Immature natural killer cell (primary cell): ENCODE measurements at regions not wholly inside any gene's neighbourhood (a gene's known extent, or its start where the extent isn't known, plus 50 kb on each side); places are given as distances from the start of the nearest gene placed in this dataset.
A peak's percentile ranks its signal among the peaks of the same experiment; 100 is the strongest.

Experiments
- DNase-seq, 3 donors: peaks; one replicate each; pipeline ENCODE4 v3.0.0; 2022; ENCODE audit warnings: mixed read lengths in 1 of 3
- H3K27ac Mint-ChIP-seq, 6 donors: one replicate each; pipeline ENCODE4 v1.8.0; 2020; ENCODE audit warnings: mixed read lengths in 6 of 6, mild to moderate bottlenecking in 5 of 6, inconsistent platforms in 4 of 6, moderate library complexity in 3 of 6
- H3K27me3 Mint-ChIP-seq, 3 donors: one replicate each; pipeline ENCODE4 v1.8.0; 2020 to 2021; ENCODE audit warnings: low read depth in 3 of 3, mild to moderate bottlenecking in 3 of 3, mixed read lengths in 3 of 3, moderate library complexity in 3 of 3, inconsistent platforms in 1 of 3
- H3K36me3 Mint-ChIP-seq, 3 donors: one replicate each; pipeline ENCODE4 v1.8.0; 2020; ENCODE audit warnings: mixed read lengths in 3 of 3, inconsistent platforms in 2 of 3, mild to moderate bottlenecking in 2 of 3
- H3K4me1 Mint-ChIP-seq, 2 donors: one replicate each; pipeline ENCODE4 v1.8.0; 2020; ENCODE audit warnings: inconsistent platforms in 2 of 2, mild to moderate bottlenecking in 2 of 2, mixed read lengths in 2 of 2, moderate library complexity in 1 of 2
- H3K4me3 Mint-ChIP-seq, 5 donors: one replicate each; pipeline ENCODE4 v1.8.0; 2020; ENCODE audit warnings: mild to moderate bottlenecking in 5 of 5, mixed read lengths in 5 of 5, inconsistent platforms in 3 of 5, moderate library complexity in 3 of 5
- H3K9me3 Mint-ChIP-seq, 6 donors: one replicate each; pipeline ENCODE4 v1.8.0; 2020; ENCODE audit warnings: mild to moderate bottlenecking in 6 of 6, mixed read lengths in 6 of 6, inconsistent platforms in 4 of 6, moderate library complexity in 3 of 6

- no peak for DNase-seq
- no peaks in the 10 kb centered on the region for H3K4me1 Mint-ChIP-seq
- peaks cover 0 to 8% (median 3%) of the 10 kb centered on the region in 3 donors for H3K27me3 Mint-ChIP-seq
- H3K9me3 Mint-ChIP-seq, result no peaks in the 10 kb centered on the region
- no peak overlapping the region for H3K27ac Mint-ChIP-seq
- H3K4me3 Mint-ChIP-seq, result no peak overlapping the region
- H3K36me3 Mint-ChIP-seq, result no peaks in the 10 kb centered on the region
These were observed 91.7 kb downstream of the PPP1R2C start for GRCh38 chrX:42686296-42686695.

- H3K27me3 Mint-ChIP-seq, result peaks cover 2 to 7% (median 3%) of the 10 kb centered on the region in 3 donors
- H3K27ac Mint-ChIP-seq, result no peak overlapping the region
- DNase-seq, result no peak
- no peaks in the 10 kb centered on the region for H3K4me1 Mint-ChIP-seq
- no peaks in the 10 kb centered on the region for H3K9me3 Mint-ChIP-seq
- no peak overlapping the region for H3K4me3 Mint-ChIP-seq
- no peaks in the 10 kb centered on the region for H3K36me3 Mint-ChIP-seq
These were observed 93.9 kb downstream of the PPP1R2C start for GRCh38 chrX:42684065-42684464.

GRCh38 chrX:42680666-42681065 lies 97.3 kb downstream of the PPP1R2C start:
- Mint-ChIP-seq H3K27ac (no peak overlapping the region), H3K4me1 (no peaks in the 10 kb centered on the region), H3K36me3 (no peaks in the 10 kb centered on the region), H3K9me3 (no peaks in the 10 kb centered on the region), H3K27me3 (peaks cover 3 to 4% (median 4%) of the 10 kb centered on the region in 3 donors), H3K4me3 (no peak overlapping the region)
- DNase-seq, result no peak

GRCh38 chrX:42678133-42678532 lies 99.8 kb downstream of the PPP1R2C start:
- Mint-ChIP-seq H3K36me3 (no peaks in the 10 kb centered on the region), H3K4me3 (no peak overlapping the region), H3K9me3 (no peaks in the 10 kb centered on the region), H3K27me3 (peaks cover 0 to 4% (median 3%) of the 10 kb centered on the region in 3 donors), H3K27ac (no peak overlapping the region), H3K4me1 (no peaks in the 10 kb centered on the region)
- DNase-seq, result no peak

GRCh38 chrX:42673301-42673810 lies 104.6 kb downstream of the PPP1R2C start:
- no peak for DNase-seq
- no peaks in the 10 kb centered on the region for H3K36me3 Mint-ChIP-seq
- H3K4me1 Mint-ChIP-seq, result no peaks in the 10 kb centered on the region
- no peak overlapping the region for H3K4me3 Mint-ChIP-seq
- H3K9me3 Mint-ChIP-seq, result no peaks in the 10 kb centered on the region
- H3K27me3 Mint-ChIP-seq, result peaks cover 0 to 6% (median 0%) of the 10 kb centered on the region in 3 donors
- H3K27ac Mint-ChIP-seq, result no peak overlapping the region

- Mint-ChIP-seq H3K27ac (no peak overlapping the region), H3K4me1 (no peaks in the 10 kb centered on the region)
These were observed 113.3 kb downstream of the PPP1R2C start for GRCh38 chrX:42664680-42665079.

GRCh38 chrX:42628471-42628870 lies 149.5 kb downstream of the PPP1R2C start:
- Mint-ChIP-seq H3K4me1 (no peaks in the 10 kb centered on the region), H3K4me3 (no peak overlapping the region)

More at GRCh38 chrX:42664680-42665079, 113.3 kb downstream of the PPP1R2C start:
- Mint-ChIP-seq H3K9me3 (no peaks in the 10 kb centered on the region), H3K36me3 (no peaks in the 10 kb centered on the region), H3K4me3 (no peak overlapping the region), H3K27me3 (no peaks in the 10 kb centered on the region)
- DNase-seq, result no peak

GRCh38 chrX:42627891-42628290 lies 150.1 kb downstream of the PPP1R2C start:
- no peaks in the 10 kb centered on the region for H3K4me1 Mint-ChIP-seq
- no peaks in the 10 kb centered on the region for H3K36me3 Mint-ChIP-seq
- H3K4me3 Mint-ChIP-seq, result no peak overlapping the region
- H3K27me3 Mint-ChIP-seq, result peaks cover 0 to 11% (median 3%) of the 10 kb centered on the region in 3 donors
- no peak for DNase-seq
- H3K9me3 Mint-ChIP-seq, result no peaks in the 10 kb centered on the region
- no peak overlapping the region for H3K27ac Mint-ChIP-seq

More at GRCh38 chrX:42628471-42628870, 149.5 kb downstream of the PPP1R2C start:
- Mint-ChIP-seq H3K27ac (no peak overlapping the region), H3K9me3 (no peaks in the 10 kb centered on the region), H3K27me3 (peaks cover 0 to 9% (median 3%) of the 10 kb centered on the region in 3 donors), H3K36me3 (no peaks in the 10 kb centered on the region)
- no peak for DNase-seq

- no peak overlapping the region for H3K4me3 Mint-ChIP-seq
- H3K36me3 Mint-ChIP-seq, result no peaks in the 10 kb centered on the region
- no peak overlapping the region for H3K27ac Mint-ChIP-seq
- DNase-seq, result no peak
- peaks cover 2% of the 10 kb centered on the region in 2 donors for H3K4me1 Mint-ChIP-seq
- no peaks in the 10 kb centered on the region for H3K9me3 Mint-ChIP-seq
- H3K27me3 Mint-ChIP-seq, result peaks cover 0 to 6% (median 0%) of the 10 kb centered on the region in 3 donors
These were observed 153.4 kb downstream of the PPP1R2C start for GRCh38 chrX:42624524-42624923.

- Mint-ChIP-seq H3K4me1 (peaks cover 9 to 21% of the 10 kb centered on the region in 2 donors), H3K4me3 (no peak overlapping the region), H3K36me3 (no peaks in the 10 kb centered on the region), H3K27me3 (peaks cover 0 to 15% (median 3%) of the 10 kb centered on the region in 3 donors), H3K27ac (no peak overlapping the region), H3K9me3 (no peaks in the 10 kb centered on the region)
- DNase-seq, result peak in 2 of 3 donors; percentile 3 to 12
These were observed 158.9 kb downstream of the PPP1R2C start for GRCh38 chrX:42619068-42619467.

GRCh38 chrX:42616981-42617380 lies 161.0 kb downstream of the PPP1R2C start:
- H3K4me1 Mint-ChIP-seq, result peaks cover 9 to 21% of the 10 kb centered on the region in 2 donors
- no peaks in the 10 kb centered on the region for H3K36me3 Mint-ChIP-seq
- H3K9me3 Mint-ChIP-seq, result no peaks in the 10 kb centered on the region
- no peak for DNase-seq
- H3K4me3 Mint-ChIP-seq, result no peak overlapping the region
- no peak overlapping the region for H3K27ac Mint-ChIP-seq
- H3K27me3 Mint-ChIP-seq, result peaks cover 3 to 14% (median 6%) of the 10 kb centered on the region in 3 donors

- H3K4me3 Mint-ChIP-seq, result no peak overlapping the region
- peaks cover 9 to 21% of the 10 kb centered on the region in 2 donors for H3K4me1 Mint-ChIP-seq
- DNase-seq, result peak in 1 of 3 donors; percentile 3
- H3K27me3 Mint-ChIP-seq, result peaks cover 3 to 10% (median 8%) of the 10 kb centered on the region in 3 donors
- no peaks in the 10 kb centered on the region for H3K36me3 Mint-ChIP-seq
- H3K9me3 Mint-ChIP-seq, result no peaks in the 10 kb centered on the region
- no peak overlapping the region for H3K27ac Mint-ChIP-seq
These were observed 162.8 kb downstream of the PPP1R2C start for GRCh38 chrX:42615161-42615563.

GRCh38 chrX:42606591-42606990 lies 171.4 kb downstream of the PPP1R2C start:
- Mint-ChIP-seq H3K27ac (no peak overlapping the region), H3K27me3 (peaks cover 0 to 4% (median 0%) of the 10 kb centered on the region in 3 donors), H3K36me3 (no peaks in the 10 kb centered on the region), H3K9me3 (no peaks in the 10 kb centered on the region), H3K4me3 (no peak overlapping the region), H3K4me1 (no peaks in the 10 kb centered on the region)
- DNase-seq, result no peak

- Mint-ChIP-seq H3K4me3 (no peak overlapping the region), H3K9me3 (no peaks in the 10 kb centered on the region), H3K27me3 (peaks cover 0 to 2% (median 0%) of the 10 kb centered on the region in 3 donors), H3K4me1 (no peaks in the 10 kb centered on the region), H3K27ac (no peak overlapping the region), H3K36me3 (no peaks in the 10 kb centered on the region)
- DNase-seq, result no peak
These were observed 173.7 kb downstream of the PPP1R2C start for GRCh38 chrX:42604302-42604701.

- Mint-ChIP-seq H3K4me1 (no peaks in the 10 kb centered on the region), H3K9me3 (no peaks in the 10 kb centered on the region), H3K4me3 (no peak overlapping the region), H3K27ac (no peak overlapping the region), H3K27me3 (peaks cover 0 to 2% (median 0%) of the 10 kb centered on the region in 3 donors), H3K36me3 (no peaks in the 10 kb centered on the region)
- DNase-seq, result no peak
These were observed 174.9 kb downstream of the PPP1R2C start for GRCh38 chrX:42603016-42603415.
